COLO829 (cell line): ENCODE measurements at regions not wholly inside any gene's neighbourhood (a gene's known extent, or its start where the extent isn't known, plus 50 kb on each side); places are given as distances from the start of the nearest gene placed in this dataset.

ENCODE experiments used
- DNase-seq: peaks from one replicate; pipeline ENCODE4 v3.0.0; 2012; ENCODE audit warnings: low spot score

DNA sequence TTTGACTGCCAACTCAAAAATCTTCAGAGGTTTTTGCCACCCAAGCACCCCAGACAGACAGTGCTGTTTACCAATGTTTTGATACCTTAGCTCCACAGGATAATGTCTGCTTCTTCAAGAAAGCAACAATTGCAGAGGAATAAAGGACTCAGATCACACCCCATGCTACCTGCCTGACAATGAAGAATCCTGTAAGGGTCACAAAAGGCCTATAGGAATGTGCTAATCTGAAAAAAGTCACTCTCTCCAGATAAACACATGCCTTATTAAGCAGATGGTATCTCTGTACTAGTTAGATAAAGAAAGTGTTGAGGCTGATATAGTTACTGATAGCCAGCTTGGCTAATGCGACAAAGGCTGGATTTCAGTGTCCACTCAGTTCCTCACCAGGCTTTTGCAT lies 1076.7 kb upstream of the SORCS1 start:
- DNase-seq, result no peak

GRCh38 chr10:108238261-108238660 lies 1073.8 kb upstream of the SORCS1 start:
- no peak for DNase-seq

DNA sequence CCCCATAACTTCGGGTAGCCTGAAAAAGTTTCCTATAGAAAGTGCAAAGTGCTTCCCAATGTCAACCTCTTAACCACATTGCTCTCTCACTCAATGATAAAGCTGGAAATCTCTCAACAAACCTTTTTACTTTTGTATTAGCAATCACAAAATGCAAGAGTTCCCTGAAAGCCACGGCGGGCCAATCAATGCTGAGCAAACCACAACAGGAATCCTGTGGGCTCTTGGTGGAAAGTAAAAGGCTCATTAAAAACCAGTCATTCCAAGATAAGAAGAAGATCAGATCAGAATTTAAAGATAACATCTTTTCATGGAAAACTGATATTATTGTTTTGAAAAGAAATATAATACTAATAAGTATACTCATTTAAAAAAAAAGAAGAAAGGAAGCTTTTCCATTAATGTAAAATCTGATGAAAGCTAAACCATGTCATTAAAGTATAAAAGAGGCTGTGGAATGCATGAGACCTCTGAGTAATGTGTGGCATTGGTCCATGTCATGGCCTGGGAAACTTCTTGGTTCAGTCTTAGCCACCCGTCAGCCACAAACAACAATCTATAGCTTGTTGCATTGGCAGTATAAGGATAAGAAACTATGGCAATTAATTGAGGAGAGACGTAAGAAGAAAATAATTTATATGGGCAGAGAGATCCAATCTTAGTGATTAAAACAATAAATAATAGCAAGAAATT lies 1066.1 kb upstream of the SORCS1 start:
- no peak for DNase-seq

DNA sequence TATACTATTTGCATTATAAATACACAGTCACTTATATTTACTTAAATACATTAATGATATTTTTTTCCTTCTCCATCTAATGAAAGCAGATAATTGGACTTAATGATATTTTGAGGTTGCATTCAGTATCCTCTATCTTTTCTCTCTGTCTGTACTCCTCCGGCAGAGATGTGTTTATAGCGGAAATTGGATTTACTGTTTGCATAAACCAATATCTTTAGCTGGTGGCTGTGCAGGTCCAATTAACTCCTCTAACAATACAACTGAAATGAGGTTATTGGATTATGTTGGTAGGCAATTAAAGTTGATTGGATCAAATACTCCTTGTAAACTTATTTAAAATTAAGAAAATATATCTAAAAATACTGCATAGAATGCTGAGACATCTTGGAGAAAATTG lies 1044.2 kb upstream of the SORCS1 start:
- no peak for DNase-seq

- DNase-seq, result no peak
Observed at GRCh38 chr10:108208038-108208437, 1043.5 kb upstream of the SORCS1 start.

DNA sequence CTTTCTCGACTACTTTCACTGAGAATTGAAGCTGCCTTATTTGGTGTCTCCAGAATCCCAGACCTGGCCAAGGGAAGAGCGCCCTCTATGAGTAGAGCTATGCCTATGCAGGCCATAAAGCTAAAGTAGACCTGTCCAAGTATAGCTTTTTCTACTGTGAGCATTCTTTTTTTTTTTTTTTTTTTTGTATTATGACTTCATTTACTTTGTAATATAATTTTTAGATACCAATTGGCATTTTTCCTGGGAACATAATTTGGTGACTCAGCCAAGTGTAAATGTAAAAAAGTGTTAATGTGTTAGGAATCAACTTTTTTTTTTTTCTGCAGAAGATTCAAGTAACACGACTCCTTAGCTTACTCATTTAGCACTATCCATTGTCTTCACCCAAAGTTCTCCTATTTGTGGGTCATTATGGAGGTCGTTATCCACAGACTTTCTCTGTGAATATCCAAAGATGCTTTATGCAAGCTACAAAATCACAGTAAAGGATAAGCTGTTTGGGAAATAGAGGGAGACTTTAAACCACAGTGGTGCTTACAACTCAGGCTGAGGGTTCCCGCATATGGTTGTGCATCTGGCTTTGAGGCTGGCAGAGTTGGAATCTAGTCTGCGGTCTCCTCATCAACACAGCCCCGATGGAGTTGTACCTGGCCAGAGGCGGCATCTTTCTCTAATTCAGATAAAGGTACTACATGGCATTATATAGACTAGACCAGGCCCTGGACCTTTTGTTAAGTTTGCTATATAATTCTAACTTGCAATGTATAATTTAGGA lies 1040.2 kb upstream of the SORCS1 start:
- DNase-seq, result peak; percentile 6

GRCh38 chr10:108203905-108204527 lies 1039.5 kb upstream of the SORCS1 start:
- DNase-seq, result no peak

- DNase-seq, result no peak
Observed at GRCh38 chr10:108187408-108188012, 1023.0 kb upstream of the SORCS1 start.

DNA sequence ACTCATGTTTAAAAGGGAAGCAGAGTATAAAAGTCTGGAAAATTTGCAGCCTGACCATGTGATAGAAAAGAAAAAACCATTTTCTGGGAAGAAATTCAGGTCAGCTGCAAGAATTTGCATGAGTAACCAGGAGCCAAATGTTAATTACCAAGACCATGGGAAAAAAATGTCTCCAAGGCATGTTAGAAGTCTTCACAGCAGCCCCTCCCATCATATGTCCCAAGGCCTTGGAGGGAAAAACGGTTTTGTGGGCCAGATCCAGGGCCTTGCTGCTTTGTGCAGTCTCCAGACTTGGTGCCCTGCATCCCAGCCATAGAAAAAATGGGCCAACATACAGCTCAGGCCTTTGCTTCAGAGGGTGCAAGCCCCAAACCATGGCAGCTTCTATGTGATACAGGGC lies 1019.6 kb upstream of the SORCS1 start:
- DNase-seq, result no peak

DNA sequence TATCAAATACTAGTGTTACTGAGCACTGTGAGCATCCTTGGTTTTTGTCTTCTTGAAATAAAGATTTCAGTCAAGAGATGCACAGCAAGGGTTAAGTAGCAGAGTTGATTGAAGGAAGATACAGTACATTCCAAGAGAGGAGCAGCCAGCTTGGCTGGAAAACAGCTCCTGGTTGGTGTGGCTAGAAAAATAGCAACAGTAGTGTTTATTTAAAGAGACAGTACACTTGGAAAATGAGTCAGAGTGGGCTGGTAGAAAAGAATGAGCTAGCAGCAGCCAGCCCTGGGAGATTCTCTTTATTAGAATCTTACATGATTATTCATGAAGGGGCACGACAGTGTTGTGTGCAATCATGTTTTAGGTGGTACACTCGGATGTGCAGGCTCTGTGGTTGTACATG lies 1016.4 kb upstream of the SORCS1 start:
- no peak for DNase-seq

GRCh38 chr10:108169846-108170245 lies 1005.3 kb upstream of the SORCS1 start:
- no peak for DNase-seq

DNA sequence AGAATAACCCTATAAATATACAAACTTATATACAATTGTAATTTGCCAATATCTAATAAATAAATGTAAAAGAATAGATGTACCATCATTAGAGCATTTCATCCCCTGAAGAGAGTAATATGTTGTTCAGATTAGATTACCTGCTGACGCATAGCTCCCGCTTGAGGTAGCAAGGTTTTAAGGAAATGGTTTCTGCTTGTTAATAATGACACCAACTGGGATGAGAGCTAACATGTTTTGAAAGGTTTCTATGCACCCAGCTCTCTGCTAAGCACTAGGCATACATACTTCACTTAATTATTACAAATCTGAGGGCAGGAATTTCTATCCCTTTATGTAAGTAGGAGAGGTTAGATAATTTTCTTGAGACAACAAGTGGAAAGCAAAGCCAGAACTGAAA lies 1003.3 kb upstream of the SORCS1 start:
- DNase-seq, result no peak

DNA sequence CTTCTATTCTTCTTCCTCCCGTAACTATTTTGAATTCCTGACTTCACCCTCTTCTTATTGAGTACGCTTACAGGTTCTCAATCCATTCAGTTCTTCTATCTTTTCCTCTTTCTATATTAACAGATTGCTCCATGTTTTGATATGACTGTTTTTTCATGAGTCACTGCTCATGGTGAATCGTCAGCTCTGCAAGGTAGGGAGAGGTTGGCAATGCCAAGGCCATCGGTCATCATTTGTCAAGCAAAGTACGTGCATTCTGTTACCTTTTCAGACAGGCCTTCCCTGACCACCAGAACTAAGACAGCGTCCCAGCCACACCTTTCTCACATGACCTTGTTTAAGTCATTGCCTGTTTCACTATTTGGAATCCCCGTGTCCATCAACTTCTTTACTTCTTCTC lies 1001.9 kb upstream of the SORCS1 start:
- no peak for DNase-seq

- DNase-seq, result no peak
Observed at GRCh38 chr10:108147346-108147745, 982.8 kb upstream of the SORCS1 start.

DNA sequence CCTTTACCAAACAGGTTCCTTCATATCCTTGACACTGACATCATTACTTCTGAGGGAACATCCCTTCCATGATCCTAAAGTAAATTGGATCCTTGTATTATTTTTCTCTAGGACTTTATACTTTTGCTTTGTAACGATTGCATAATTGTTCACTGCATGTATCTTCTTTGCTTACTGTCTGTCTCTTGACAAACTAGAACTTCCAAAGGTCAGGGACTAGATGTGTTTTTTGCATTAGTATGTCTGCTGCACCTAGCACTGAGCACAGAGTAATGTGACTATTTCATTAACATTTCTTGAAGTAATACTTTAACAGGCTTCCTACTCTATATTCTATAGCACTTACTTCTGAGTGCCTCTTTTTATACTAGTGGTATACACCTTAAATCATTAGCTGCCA lies 976.6 kb upstream of the SORCS1 start:
- no peak for DNase-seq

DNA sequence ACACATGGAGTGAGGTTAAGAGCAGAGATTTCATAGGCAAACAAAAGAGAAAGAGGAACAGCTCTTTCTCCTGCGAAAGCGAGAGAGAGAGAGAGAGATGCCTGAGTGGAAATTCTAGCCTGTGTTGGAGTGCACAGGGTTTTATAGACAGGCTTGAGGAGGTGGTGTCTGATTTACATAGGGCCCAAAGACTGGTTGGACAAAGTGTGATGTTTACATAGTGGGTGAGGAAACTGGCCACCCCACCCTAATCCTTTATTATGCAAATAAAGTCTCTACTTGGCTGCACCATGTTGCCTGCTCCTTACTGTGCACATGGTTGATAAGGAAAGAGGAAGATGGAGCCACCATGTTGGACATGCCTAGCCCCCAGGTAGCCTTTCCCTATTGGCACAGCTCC lies 967.8 kb upstream of the SORCS1 start:
- DNase-seq, result no peak

GRCh38 chr10:108130575-108130974 lies 966.1 kb upstream of the SORCS1 start:
- no peak for DNase-seq

- DNase-seq, result peak; percentile 2
Observed at GRCh38 chr10:108112218-108112617, 947.7 kb upstream of the SORCS1 start.

DNA sequence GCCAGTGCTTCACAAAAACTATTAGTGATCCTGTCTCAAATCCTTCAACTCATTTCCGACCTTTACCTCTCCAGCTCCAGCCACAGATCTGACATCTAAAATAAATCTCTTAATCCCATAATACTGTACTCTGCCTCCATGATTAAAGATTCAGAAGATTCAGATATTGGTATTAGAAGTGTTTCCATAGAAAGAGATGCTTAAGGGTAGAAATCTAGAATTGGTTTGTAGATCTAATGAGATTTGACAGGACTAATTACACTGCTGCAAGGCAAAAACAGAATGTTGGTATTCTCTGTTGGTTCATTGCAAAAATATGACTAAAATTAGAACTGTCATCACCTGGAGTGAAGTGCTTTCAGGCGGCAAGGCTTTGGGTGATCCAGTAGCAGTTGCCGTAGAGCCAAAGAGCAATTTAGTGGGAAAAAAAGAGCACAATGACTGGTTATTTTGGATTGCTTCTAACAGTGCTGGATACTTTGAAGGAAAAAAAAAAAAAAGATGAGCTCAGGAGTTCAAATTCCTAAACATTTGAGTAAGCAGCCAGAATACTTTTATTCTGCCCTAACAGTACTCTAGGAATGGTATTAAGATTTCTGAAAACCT lies 940.1 kb upstream of the SORCS1 start:
- no peak for DNase-seq

DNA sequence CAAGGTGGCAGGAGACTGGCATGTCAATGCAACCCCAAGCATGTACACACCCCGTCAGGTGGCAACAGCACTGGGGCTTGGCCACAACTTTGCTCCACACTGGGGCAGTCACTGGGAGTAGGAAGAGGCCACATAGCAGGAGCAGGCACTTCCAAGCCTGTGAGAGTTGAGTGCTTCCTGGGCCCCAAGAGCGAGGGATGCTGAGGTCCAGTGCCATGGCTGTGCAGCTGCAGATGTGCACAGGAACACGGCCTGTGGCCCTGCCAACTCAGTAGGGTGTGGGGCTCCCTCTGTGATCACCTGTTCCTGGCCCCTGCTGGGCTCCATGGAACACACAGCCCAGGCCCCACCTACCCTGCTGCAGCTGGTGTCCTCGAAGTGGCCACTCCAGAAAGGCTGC lies 932.8 kb upstream of the SORCS1 start:
- no peak for DNase-seq

DNA sequence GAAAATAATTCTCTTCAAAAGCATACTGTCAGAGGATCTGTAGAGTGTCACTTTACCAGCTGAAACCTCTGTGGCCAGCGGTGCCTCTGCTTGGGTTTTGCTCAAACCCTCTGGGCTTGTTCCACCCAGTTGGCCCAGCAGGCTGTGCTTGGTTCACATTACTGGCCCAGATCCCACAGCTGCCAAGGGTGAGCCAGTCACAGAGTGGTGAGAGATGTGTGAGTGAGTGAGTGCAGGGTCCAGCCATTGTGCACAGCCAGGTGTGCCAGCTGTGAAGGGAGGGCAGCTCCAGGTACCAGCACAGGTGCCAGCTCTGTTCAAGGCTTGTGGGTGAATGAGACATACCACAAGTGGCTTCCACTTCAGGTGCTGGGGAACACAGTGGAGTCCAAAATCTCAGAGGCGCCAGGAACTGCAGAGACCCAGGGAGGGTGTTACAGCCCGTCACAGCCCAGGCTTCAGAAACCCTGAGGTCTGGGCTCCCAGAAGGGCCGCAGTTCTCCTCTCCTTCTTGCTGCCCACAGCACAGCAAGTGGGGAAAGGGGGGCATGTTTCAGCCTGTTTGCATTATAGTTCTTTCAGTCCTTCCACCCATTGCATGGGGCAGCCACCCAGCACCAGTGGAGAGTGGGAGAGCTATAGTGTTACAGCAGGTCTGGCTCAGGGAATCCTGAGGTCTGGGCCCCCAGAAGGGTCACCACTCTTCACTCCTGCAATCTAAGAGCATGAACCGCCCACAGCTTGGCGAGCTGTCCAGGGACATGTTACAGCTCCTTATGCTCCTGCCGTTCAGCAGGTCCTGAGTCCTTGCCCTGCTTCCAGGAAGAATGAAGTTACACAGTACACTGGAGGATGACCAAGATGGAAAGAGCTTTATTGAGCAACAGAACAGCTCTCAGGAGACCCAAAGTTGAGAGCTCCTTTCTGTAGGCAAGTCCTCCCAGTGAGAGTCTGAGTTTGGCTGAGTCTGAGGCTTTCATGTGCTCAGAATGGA lies 931.7 kb upstream of the SORCS1 start:
- DNase-seq, result no peak
